Keratinocyte (primary cell): ENCODE measurements at regions not wholly inside any gene's neighbourhood (a gene's known extent, or its start where the extent isn't known, plus 50 kb on each side); places are given as distances from the start of the nearest gene placed in this dataset.

Experiments
- DNase-seq: peaks from one replicate; pipeline ENCODE4 v3.0.0-alpha.2; 2011; ENCODE audit warnings: low read depth, missing footprints, low spot score
- FAIRE-seq: peaks from 2 replicates; lab custom pipeline; 2011; peaks lifted over from hg19 to GRCh38; lab: Jason Lieb, UNC
- H2AFZ ChIP-seq: 2 replicates; pipeline ENCODE4 v1.6.0; 2012; ENCODE audit warnings: low read length, control low read depth, inconsistent platforms; ENCODE audit not compliant: control insufficient read depth
- H3K27ac ChIP-seq: 2 replicates; pipeline ENCODE4 v1.5.1; 2011; ENCODE audit warnings: low read length; ENCODE audit not compliant: control insufficient read depth, insufficient read depth
- H3K27me3 ChIP-seq: 3 replicates; pipeline ENCODE4 v1.6.0; 2011; ENCODE audit warnings: low read length; ENCODE audit not compliant: control insufficient read depth, insufficient read depth; ENCODE audit errors: extremely low read depth
- H3K36me3 ChIP-seq, 2 experiments: 2 replicates in 1 of 2; 3 replicates in 1 of 2; pipeline ENCODE4 v1.5.1; 2011; ENCODE audit warnings: low read length in 2 of 2, mild to moderate bottlenecking in 1 of 2; ENCODE audit not compliant: control insufficient read depth in 2 of 2, insufficient read depth in 2 of 2; ENCODE audit errors: extremely low read depth in 1 of 2
- H3K4me1 ChIP-seq: 3 replicates; pipeline ENCODE4 v1.5.1; 2011; ENCODE audit warnings: low read length; ENCODE audit not compliant: control insufficient read depth, insufficient read depth; ENCODE audit errors: extremely low read depth
- H3K4me2 ChIP-seq: 3 replicates; pipeline ENCODE4 v1.6.0; 2011; ENCODE audit warnings: low read depth, low read length; ENCODE audit not compliant: control insufficient read depth, insufficient read depth; ENCODE audit errors: extremely low read depth
- H3K4me3 ChIP-seq, 3 experiments: fragments of 200-600 bp in 1 of 3; sonication (generic) in 1 of 3; 2 replicates in 2 of 3; 3 replicates in 1 of 3; pipeline ENCODE4 v1.5.1; 2011 to 2016; ENCODE audit warnings: low read length in 3 of 3, mild to moderate bottlenecking in 3 of 3, control low read depth in 2 of 3, inconsistent platforms in 1 of 3, low read depth in 1 of 3, mixed read lengths in 1 of 3, mixed run types in 1 of 3, moderate library complexity in 1 of 3; ENCODE audit not compliant: control insufficient read depth in 2 of 3, insufficient read depth in 2 of 3; ENCODE audit errors: extremely low read depth in 1 of 3
- H3K79me2 ChIP-seq: 2 replicates; pipeline ENCODE4 v1.6.0; 2012; ENCODE audit warnings: low read length; ENCODE audit not compliant: control insufficient read depth, insufficient read depth
- H3K9ac ChIP-seq: 3 replicates; pipeline ENCODE4 v1.6.0; 2011; ENCODE audit warnings: low read length; ENCODE audit not compliant: control insufficient read depth, insufficient read depth; ENCODE audit errors: extremely low read depth
- H3K9me1 ChIP-seq: 3 replicates; pipeline ENCODE4 v1.6.0; 2011; ENCODE audit warnings: low read length; ENCODE audit not compliant: control insufficient read depth, insufficient read depth; ENCODE audit errors: extremely low read depth
- H3K9me3 ChIP-seq: 2 replicates; pipeline ENCODE4 v1.5.1; 2012; ENCODE audit warnings: low read depth, low read length; ENCODE audit not compliant: control insufficient read depth
- H4K20me1 ChIP-seq: 3 replicates; pipeline ENCODE4 v1.6.0; 2011; ENCODE audit warnings: low read length; ENCODE audit not compliant: control insufficient read depth, insufficient read depth; ENCODE audit errors: extremely low read depth
- CTCF ChIP-seq, 3 experiments: IDR thresholded peaks in 1 of 3; conservative IDR thresholded peaks in 1 of 3; optimal IDR thresholded peaks in 1 of 3; 2 replicates in 2 of 3; 3 replicates in 1 of 3; pipeline versions ENCODE3 to v1.5.1; 2011; ENCODE audit warnings: low read length in 3 of 3, mild to moderate bottlenecking in 3 of 3, moderate library complexity in 2 of 3, control low read depth in 1 of 3, inconsistent platforms in 1 of 3; ENCODE audit not compliant: insufficient read depth in 2 of 3; ENCODE audit errors: extremely low read depth in 1 of 3
- EZH2 ChIP-seq: IDR thresholded peaks from one replicate; pipeline ENCODE4 v1.6.1; 2012; ENCODE audit warnings: inconsistent platforms, mild to moderate bottlenecking, low read length, moderate library complexity
- dilution Hi-C: fragments of 300-500 bp; cut with MboI; formaldehyde crosslinking; loops from one replicate; pipeline ENCODE4 v1.7.0; 2020; ENCODE audit warnings: low sequenced_read_pairs; ENCODE audit not compliant: extremely low pct_ligation_motif_present

DNA sequence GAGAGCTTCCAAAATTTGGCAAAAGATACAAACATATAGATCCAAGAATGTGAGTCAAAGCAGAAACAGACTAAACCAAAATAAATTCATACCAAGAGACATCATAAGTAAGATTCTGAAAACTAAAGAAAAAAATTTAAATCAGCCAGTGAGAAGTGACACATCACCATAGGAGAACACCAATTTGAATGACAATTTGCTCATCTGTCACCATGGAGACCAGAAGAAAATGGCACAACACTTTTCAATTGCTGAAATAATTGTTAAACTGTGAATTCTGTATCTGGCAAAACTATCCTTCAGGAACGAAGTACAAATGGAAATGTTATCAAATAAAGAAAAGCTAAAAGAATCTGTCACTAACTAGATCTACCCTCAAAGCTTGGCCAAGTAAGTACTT lies 864.3 kb downstream of the BRD1 start:
- FAIRE-seq = no peak
- dilution Hi-C loops = no loop called here
- TF ChIP-seq CTCF (optimal IDR thresholded peaks at IDR 0.05 in 1 of 3, IDR thresholded peaks at IDR 0.05 in 1 of 3, conservative IDR thresholded peaks at IDR 0.05 in 1 of 3; ENCODE audit: extremely low read depth in 1 of 3, insufficient read depth in 2 of 3, low read length in 3 of 3) (no peak), EZH2 (no peak)

GRCh38 chr22:48961705-48962104 lies 866.0 kb downstream of the BRD1 start:
- peaks cover 5% of the 10 kb centered on the region for H3K9me3 ChIP-seq
- FAIRE-seq = no peak
- no peaks in the 10 kb centered on the region for H3K36me3 ChIP-seq
- no peaks in the 10 kb centered on the region for H3K79me2 ChIP-seq
- no peaks in the 10 kb centered on the region for H3K4me1 ChIP-seq
- no peaks in the 10 kb centered on the region for H3K27me3 ChIP-seq
- no peak overlapping the region for H3K4me2 ChIP-seq
- no peak overlapping the region for H3K27ac ChIP-seq
- no peak for DNase-seq
- no peak overlapping the region for H3K9ac ChIP-seq
- no peak overlapping the region for H2AFZ ChIP-seq
- H3K9me1 ChIP-seq = no peaks in the 10 kb centered on the region
- dilution Hi-C loops = no loop called here
- H3K4me3 ChIP-seq = no peak overlapping the region
- TF ChIP-seq CTCF (optimal IDR thresholded peaks at IDR 0.05 in 1 of 3, IDR thresholded peaks at IDR 0.05 in 1 of 3, conservative IDR thresholded peaks at IDR 0.05 in 1 of 3; ENCODE audit: extremely low read depth in 1 of 3, insufficient read depth in 2 of 3, low read length in 3 of 3) (no peak), EZH2 (no peak)
- H4K20me1 ChIP-seq = no peaks in the 10 kb centered on the region

More for the DNA sequence above, 864.3 kb downstream of the BRD1 start:
- H3K9me1 ChIP-seq = no peaks in the 10 kb centered on the region
- DNase-seq = no peak
- no peak overlapping the region for H3K9ac ChIP-seq
- H3K4me1 ChIP-seq = no peaks in the 10 kb centered on the region
- no peak overlapping the region for H3K27ac ChIP-seq
- H3K4me2 ChIP-seq = no peak overlapping the region
- no peak overlapping the region for H2AFZ ChIP-seq
- no peaks in the 10 kb centered on the region for H4K20me1 ChIP-seq
- H3K9me3 ChIP-seq = peaks cover 6% of the 10 kb centered on the region
- H3K79me2 ChIP-seq = no peaks in the 10 kb centered on the region
- no peak overlapping the region for H3K4me3 ChIP-seq
- H3K36me3 ChIP-seq = no peaks in the 10 kb centered on the region
- no peaks in the 10 kb centered on the region for H3K27me3 ChIP-seq
